OCI-M1 (cell line): ENCODE measurements at regions not wholly inside any gene's neighbourhood (a gene's known extent, or its start where the extent isn't known, plus 50 kb on each side); places are given as distances from the start of the nearest gene placed in this dataset.

Experiments
- DNase-seq: peaks from one replicate; lab custom pipeline; 2025; lab: John Stamatoyannopoulos, UW

GRCh38 chr2:44879269-44880124 is 62.0 kb upstream of the SIX3 start:
- no peak for DNase-seq

GRCh38 chr2:44880125-44880483 is 61.4 kb upstream of the SIX3 start:
- DNase-seq: no peak

GRCh38 chr2:44881856-44882255 is 59.6 kb upstream of the SIX3 start:
- DNase-seq: no peak

GRCh38 chr2:44883356-44883755 is 58.1 kb upstream of the SIX3 start:
- no peak for DNase-seq

- DNase-seq: no peak
Measured at GRCh38 chr2:44884231-44884630, 57.3 kb upstream of the SIX3 start.

GRCh38 chr2:44884677-44885076 is 56.8 kb upstream of the SIX3 start:
- DNase-seq: no peak

- no peak for DNase-seq
Measured at GRCh38 chr2:44886414-44886813, 55.1 kb upstream of the SIX3 start.

GRCh38 chr2:44889096-44889495 is 52.4 kb upstream of the SIX3 start:
- no peak for DNase-seq
